Epithelial cell of proximal tubule (primary cell): ENCODE measurements at regions not wholly inside any gene's neighbourhood (a gene's known extent, or its start where the extent isn't known, plus 50 kb on each side); places are given as distances from the start of the nearest gene placed in this dataset.

Source experiments
- DNase-seq: peaks from one replicate; pipeline ENCODE4 v3.0.0-alpha.2; 2011; ENCODE audit warnings: low read depth
- H3K4me3 ChIP-seq: 2 replicates; pipeline ENCODE4 v1.5.1; 2011; ENCODE audit warnings: low read depth, mild to moderate bottlenecking, low read length
- TF ChIP-seq, protein P1 (sequence below): conservative IDR thresholded peaks from 2 replicates; pipeline ENCODE4 v1.5.1; 2012; ENCODE audit warnings: low read depth, mild to moderate bottlenecking, low read length

DNA sequence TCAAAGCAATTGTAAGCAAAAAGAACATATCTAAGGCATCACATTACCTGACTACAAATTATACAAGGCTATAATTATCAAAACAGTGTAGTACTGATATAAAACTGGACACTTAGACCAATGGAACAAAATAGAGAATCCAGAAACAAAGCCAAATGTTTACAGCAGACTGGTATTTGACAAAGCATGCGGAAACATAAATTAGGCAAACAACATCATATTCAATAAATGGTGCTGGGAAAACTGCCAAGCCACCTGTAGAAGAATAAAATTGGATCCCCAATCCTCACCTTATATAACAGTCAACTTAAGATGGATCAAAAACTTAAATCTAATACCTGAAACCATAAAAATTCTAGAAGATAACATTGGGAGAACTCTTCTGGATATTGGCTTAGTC is 240.8 kb upstream of the POM121L12 start:
- no peak overlapping the region for H3K4me3 ChIP-seq
- TF ChIP-seq, protein P1, sequence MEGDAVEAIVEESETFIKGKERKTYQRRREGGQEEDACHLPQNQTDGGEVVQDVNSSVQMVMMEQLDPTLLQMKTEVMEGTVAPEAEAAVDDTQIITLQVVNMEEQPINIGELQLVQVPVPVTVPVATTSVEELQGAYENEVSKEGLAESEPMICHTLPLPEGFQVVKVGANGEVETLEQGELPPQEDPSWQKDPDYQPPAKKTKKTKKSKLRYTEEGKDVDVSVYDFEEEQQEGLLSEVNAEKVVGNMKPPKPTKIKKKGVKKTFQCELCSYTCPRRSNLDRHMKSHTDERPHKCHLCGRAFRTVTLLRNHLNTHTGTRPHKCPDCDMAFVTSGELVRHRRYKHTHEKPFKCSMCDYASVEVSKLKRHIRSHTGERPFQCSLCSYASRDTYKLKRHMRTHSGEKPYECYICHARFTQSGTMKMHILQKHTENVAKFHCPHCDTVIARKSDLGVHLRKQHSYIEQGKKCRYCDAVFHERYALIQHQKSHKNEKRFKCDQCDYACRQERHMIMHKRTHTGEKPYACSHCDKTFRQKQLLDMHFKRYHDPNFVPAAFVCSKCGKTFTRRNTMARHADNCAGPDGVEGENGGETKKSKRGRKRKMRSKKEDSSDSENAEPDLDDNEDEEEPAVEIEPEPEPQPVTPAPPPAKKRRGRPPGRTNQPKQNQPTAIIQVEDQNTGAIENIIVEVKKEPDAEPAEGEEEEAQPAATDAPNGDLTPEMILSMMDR, result no peak
- DNase-seq, result no peak

DNA sequence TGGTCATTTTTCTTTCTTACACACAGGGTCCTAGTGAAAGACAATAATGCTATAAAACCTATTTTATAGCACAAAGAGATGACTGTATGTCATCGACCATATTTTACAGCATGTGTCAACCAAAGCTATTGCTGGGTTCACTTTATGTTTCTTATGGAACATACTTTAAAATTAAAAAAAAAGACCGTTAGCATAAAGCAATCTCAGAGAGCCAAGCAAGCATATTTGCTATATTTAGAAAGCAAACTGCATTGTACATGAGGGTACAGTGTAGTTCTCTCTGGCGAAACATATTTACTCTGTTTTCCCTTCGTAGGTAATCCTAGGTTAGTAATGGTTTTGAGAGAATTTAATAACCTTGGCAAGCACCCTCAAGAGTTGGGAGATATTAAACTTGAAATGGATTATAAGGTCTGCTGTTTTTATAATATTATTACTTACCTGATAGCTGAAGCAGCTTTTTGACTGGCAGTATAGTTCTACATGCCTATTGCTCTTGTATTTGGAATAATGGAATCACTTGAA is 244.2 kb upstream of the POM121L12 start:
- H3K4me3 ChIP-seq, result no peak overlapping the region
- DNase-seq, result no peak
- TF ChIP-seq, protein P1, result no peak

DNA sequence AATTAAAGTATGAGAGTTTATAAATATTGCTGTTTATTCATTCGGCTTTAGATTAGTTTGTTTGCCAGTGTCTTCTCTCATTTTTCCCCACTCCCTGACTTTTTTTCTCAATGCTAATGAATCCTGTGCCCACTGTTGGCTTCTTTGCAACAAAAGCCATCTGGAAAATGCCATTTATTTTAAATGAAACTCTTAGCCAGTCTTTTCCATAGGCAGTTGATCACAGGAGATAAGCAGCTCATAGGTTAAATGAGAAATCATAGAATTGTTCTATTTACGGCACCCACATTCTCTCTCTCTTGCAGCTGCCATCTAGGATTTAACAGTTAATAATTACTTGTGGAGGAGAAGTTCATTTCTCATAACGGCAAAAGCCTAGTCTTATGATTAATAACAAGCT is 249.3 kb upstream of the POM121L12 start:
- H3K4me3 ChIP-seq, result no peak overlapping the region
- DNase-seq, result no peak
- TF ChIP-seq, protein P1, result no peak

DNA sequence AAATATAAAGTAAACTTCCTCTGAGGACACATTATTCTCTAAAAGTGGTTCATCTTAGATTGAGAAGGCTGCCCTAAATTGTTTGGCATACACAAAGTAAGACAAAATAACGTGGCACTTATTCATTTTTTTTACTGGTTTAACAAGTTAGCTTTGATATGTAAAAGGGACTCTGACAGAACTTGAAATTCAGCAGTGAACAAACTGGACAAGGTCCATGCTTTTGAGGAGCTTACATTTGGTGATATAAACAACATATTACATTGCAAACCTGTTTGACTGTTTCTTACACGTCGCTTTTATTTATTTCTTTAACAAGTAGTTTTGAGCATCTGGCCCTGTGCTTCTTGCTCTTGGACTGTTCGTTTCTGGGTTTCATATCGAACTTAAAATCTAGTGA is 253.1 kb upstream of the POM121L12 start:
- H3K4me3 ChIP-seq, result no peak overlapping the region
- TF ChIP-seq, protein P1, result no peak

DNA sequence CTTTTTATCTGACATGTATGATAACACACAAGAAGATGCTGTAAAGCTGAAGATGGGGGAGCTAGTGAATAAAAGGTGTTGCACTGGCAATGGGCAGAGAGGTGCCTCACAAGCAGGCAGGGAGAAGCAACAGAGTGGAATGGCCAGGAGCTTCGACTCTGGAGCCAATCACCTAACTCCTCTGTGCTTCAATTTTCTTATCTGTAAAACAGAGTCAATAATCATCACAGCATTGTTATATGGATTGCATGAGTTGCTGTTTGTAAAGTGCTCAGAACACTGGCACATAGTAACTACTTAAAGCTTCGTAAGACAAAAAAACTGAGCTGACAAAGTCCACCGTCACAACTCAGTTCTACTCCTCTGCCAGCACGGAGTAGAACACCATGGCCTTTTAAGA is 254.2 kb upstream of the POM121L12 start:
- no peak overlapping the region for H3K4me3 ChIP-seq
- TF ChIP-seq, protein P1, result no peak
- DNase-seq, result no peak

More for the DNA sequence above, 253.1 kb upstream of the POM121L12 start:
- no peak for DNase-seq

DNA sequence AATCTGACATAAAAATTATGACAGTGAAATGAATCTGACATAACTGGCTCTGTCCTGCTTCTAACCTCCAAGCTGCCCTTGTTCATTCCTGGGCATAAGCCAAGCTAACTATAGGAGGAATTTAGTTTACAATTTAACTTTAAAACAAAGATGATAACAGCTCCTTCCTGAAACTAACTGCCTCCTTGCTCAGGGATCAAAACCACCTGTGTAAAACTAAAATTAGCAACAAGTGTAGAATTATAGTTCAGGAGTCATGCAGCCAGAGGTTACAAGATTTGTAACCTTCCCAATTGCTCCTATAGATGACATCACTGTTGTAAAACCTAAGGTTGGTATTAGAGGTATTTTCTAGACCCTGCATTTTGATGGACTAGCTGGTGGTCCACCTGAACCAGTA is 256.4 kb upstream of the POM121L12 start:
- TF ChIP-seq, protein P1, result no peak
- H3K4me3 ChIP-seq, result no peak overlapping the region
- DNase-seq, result no peak

DNA sequence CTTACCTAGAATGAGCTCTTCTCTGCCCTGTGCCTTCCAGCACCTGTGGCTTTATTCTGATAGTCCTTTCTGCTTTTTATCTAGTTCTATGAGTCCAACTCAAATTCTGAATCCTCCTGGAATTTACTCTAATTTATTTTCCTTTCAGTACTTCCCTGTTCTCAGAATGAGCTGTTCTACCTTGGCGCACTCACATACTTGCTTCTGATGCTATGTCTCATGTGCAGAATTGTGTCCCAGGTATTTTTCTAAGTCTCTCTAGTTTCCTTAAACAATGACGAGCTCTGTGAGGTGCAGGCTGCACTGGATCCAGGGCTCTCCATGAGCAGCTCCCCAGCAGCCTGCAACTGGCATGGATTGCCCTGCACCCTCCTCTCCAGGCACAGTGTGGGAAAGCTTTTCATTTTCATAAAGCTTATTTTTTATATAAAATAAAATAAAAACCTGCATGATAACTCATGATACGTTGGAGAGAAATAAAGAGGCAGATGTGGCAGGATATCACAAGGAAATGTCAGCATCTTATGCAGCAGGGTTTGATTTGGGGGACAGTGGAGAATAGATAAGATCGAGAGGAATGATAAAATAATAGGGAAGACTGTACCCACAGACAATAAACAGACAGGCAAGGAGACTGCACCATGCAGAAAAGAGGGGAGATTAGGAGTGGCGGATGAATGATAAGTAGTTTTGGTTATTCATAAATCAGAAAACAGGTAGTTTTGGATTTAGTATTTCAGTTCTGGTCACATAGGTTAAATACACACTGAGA is 258.2 kb upstream of the POM121L12 start:
- TF ChIP-seq, protein P1, result no peak
- DNase-seq, result no peak
- no peak overlapping the region for H3K4me3 ChIP-seq
